ELR (cell line): ENCODE measurements at regions not wholly inside any gene's neighbourhood (a gene's known extent, or its start where the extent isn't known, plus 50 kb on each side); places are given as distances from the start of the nearest gene placed in this dataset.

Source experiments
- DNase-seq: peaks from one replicate; pipeline ENCODE4 v3.0.0-alpha.2; 2015; ENCODE audit warnings: low read depth

DNA sequence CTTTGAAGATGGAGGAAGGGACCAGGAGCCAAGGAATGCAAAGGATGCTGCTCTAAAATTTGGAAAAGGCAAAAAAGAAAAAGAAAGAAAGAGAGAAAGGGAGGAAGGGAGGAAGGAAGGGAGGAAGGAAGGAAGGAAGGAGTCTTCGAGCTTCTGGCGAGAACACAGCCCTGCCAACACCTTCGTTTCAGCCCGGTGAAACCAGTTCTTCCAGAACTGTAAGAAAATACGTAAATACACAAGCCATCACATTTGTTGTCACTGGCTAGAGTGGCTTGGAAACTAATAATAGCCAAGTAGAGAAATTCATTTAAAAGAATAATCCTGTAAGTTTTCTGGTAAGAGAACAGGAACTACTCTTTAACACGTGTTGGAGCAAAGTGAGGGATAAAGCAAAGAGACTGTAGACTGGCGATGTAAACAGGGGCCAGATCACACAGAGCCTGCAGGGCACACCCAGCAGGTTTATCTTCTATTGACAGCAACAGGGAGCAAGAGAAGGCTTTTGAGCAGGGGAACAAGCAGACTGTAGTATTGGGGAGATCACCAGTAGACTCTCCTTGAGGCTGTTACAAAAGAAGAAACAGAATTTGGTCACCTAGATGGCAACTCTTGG, 188.7 kb upstream of the MPHOSPH6 start:
- DNase-seq, result no peak

DNA sequence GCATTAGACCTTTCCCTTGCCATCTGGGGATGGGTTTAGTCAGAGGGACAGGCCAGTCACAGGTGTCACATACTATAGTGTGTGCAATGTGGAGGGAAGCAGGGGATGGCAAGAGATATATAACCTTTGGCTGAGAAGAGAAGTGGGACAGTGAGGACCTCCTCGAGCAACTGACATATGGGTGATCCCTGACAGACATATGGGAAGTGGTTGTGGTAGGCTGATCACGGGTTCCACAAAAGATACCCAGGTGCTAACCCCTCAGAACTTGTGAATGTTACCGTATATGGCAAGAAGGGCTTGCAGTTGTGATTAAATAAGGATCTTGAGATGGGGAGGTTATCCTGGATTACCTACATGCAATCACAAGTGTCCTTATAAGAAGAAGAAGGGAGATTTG, 188.1 kb upstream of the MPHOSPH6 start:
- DNase-seq, result no peak

DNA sequence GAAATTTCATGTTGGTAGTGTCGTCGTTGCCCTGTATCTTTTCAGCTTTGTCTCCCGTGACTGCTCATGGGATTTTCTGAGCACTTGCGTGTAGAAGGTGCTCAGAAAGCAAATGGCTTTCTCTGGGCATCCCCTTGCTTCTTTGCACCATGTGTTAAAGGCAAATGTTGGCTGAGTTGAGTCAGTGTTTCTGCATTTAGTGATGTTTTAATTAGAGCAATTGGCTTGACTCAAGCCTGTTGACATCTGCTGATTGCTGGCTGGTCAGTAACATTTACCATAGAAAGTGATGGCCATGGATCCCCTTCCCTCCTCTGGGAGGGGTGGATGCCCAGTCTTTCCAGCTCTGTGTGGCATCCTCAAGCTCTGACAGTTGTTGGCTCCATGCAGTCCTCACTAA, 187.2 kb upstream of the MPHOSPH6 start:
- DNase-seq, result no peak

DNA sequence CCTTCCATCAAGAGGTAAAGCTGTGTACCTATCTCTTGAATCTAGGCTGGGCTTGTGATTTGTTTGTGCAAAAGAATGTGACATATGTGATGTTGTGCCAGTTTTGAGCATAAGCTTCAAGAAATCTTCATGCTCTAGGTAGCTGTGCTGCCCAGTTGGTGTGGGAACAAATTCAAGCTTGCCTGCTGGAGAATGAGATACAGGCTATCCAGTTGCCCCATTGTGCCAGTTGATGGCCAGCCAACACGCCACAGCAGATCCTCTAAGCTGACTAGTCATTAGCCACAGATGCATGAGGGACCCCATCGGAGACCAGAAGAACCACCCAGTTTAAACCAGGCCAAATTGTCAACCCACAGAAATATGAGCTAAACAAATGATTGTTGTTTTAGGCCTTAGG, 180.5 kb upstream of the MPHOSPH6 start:
- DNase-seq, result no peak

DNA sequence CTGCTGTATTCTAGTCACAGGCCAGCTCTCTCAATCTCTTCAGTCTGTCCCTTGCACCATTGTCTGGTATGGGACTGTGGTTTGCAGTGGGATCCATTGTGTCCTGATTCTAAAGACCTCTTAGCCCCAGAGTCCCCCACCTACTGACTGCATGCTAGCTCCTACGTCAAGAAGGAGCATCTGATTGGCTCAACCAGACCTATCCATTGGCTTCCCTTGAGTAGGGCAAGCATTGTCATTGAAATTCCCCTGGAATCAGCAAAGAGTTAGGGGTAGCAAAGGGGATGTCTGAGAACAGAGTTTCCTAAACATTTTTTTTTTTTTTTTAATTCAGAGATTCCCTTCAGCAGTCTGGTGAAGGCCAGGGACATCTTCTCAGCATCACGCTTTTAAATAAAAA, 175.3 kb upstream of the MPHOSPH6 start:
- no peak for DNase-seq

DNA sequence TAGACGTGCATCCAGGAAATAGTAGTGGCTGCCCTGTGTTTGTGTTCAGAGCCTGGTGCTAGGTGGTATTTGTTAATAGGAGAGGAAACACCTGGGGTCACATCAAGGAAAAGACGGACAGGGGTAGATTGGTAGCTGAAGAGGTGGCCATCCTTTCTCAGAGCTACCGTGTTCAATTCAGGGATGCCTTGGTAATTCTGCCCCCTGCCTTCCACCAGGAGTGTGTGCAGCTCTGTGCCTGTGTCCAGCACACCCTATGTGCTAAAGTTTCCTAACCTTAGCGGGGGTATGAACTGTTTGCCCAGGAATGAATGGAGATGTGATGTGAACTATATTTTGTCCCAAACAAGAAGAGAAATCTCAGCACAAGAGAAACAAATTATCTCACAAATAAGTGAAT, 174.1 kb upstream of the MPHOSPH6 start:
- DNase-seq, result peak; percentile 6

DNA sequence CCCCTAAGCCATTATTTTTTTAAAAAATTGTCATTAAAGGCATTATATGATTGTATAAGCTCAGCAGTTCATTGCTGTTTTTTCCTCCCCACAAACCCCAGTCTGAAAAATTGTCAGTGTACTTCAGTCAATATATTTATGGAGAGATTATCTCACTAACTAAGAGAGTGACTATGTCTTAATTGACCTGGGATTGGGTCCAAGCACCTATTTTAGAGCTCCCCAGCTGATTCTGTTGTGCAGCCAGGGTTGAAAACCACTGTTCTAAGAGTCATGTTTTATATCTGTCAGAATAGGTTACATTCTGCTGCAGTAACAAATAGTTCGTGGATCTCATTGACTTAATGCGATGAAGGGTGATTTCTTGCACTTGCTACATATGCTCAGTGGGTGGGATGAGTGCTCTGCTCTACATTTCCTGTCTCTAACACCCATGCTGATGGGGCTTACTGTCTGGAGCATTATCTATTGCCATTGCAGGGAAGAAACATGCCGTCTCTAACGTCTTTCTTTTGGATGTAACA, 171.2 kb upstream of the MPHOSPH6 start:
- no peak for DNase-seq

DNA sequence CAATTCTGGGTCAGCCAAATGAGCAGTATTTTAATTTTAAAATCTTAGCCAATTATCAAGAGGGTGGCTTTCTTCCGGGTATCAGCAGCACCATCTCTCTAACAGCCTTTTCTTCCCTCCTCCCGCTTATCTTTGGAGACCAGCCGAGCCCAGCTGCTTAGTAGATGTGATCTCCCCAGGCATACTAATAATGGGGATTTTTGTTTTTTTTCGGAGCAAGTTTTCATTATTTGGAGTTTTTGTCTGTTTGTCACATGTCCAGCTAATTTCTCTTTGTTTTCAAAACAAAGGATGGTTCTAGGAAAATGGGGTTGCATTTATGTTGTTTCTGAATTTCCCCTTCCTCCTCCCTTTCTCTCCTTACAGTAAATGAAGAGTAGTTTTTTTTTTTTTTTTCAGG, 170.5 kb upstream of the MPHOSPH6 start:
- DNase-seq, result no peak

DNA sequence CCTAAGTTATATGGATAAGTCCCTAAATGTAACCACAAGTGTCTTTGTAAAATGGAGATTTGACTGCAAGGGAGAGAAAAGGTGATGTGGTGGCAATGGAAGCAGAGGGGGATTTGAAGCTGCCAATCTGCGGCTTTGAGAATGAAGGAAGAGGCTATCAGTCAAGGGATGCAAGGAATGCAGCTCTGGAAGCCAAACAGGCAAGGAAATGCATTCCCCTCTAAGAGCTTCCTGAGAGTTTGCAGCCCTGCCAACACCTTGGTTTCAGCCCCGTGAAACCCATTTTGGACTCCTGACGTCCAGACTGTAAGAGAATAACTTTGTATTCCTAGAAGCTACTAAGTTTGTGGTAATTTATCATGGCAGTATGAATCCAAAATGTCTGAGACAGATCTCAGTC, 167.3 kb upstream of the MPHOSPH6 start:
- no peak for DNase-seq

DNA sequence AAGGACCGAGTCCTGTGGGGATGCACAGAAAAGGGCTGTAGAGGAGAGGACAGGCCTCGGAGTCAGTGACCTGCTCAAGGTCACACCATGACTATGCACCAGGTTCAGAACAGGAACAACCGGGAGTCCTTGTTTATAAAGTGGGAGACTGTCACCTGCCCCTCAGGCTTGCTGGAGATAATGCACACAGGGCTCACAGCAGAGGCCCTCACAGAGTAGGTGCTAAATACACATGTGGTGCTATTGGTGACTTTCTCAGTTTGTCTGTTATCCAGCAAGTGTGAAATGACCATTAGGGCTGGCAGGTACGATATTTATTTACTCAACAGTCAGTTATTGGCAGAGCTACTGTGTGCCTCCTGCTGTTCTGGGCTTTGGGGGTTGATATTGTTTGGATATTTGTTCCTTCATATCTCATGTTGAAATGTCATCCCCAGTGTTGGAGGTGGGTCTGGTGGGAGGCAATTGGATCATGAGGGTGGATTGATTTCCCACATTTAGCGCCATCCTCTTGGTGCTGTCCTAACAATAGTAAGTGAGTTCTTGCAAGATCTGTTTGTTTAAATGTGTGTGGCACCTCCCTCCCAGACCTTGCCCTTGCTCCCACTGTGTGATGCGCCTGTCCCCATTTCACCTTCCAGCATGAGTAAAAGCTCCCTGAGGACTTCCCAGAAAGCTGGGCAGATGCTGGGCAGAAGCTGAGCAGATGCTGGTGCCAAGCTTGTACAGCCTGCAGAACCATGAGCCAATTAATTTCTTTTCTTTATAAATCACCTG, 162.1 kb upstream of the MPHOSPH6 start:
- no peak for DNase-seq

DNA sequence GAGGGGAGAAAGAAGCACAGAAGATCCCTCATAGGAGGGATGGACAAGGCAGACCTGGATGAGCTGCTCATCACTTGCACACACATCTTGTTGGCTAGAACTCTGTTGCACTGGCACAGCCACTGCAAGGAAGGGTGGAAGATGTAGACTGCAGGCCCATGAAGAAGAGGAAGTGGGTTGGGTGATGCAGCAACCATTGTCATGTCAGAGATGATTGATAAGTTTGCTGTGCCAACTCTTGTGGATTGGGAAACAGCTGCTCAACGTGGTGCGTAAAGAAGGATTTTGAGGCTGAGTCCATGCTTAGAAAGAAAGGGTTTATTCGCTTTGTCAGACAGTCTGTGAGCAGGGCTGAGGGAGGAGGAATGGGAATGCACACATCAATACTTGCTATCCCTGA, 161.4 kb upstream of the MPHOSPH6 start:
- no peak for DNase-seq

DNA sequence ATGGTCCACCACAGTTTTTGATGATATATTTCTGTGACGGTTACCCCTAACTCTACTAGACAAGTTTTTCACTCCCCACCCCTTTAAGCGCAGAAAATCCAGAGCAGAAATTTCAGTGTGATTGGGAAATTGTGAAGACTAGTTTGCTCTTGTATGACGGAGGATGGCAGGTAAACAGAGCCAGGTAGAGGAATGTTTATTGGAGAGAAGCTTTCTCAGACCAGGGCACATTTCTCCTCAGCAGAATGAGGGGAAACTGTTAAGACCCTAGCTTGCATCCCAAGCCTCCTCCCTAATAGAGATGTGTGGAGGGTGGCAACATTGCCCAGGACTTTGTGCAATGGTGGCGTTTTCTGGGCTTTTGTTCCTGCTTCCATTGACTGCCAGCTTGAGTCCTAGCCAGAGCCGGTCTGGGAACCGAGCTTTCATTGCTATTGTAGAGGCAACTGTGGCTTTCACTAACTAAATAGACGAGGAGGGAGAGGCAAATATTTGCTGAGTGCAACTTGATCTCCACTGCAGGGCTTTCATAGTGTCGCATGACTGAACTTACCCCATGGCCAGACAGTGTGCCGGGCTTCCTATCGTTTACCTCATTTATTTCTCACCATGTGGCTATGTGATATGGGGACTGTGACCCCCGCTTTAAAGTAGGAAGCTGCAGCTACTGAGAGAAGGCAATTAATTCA, 159.6 kb upstream of the MPHOSPH6 start:
- DNase-seq, result no peak

DNA sequence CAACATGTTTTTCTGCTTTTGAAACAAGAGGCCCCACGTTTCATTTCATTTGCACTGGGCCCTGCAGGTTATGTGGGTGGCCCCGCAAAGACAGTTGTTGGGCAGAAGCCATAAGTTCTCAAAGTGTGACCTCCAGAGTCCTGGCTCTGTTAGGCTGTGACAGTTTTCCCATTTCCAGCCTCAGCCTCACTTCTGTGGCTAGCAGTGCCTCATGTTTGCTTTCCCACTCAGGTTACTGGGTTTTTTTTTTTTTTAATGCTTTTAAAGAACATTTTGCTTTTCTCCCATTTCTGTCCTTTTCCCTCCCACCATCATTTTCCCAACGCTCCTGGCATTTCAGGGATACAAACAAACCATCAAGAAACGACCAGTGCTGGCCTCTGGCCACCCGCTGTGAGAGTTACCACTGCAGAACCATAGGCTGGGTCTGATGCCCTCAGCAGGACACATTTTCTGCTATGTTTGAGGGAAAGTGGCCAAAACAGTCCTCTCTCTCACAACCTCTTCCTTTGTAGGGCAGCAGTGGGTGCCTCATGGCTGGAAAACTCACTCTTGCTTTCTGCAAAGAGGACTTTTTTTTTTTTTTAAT, 159.0 kb upstream of the MPHOSPH6 start:
- DNase-seq, result no peak

DNA sequence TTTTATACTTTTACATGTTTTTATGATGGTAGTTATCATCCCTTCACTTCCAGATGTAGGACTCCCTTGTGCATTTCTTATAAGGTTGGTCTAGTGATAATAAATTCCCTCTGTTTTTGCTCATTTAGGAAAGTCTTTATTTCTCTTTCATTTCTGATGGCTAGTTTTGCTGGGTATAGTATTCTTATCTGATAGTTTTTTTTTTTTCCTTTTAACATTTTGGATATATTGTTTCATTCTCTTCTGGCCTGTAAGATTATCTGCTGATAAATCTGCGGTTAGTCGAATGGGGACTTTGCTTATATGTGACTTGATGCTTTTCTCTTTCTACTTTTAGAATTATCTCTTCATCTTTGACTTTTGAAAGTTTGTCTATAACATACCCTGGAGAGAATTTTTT, 153.1 kb upstream of the MPHOSPH6 start:
- no peak for DNase-seq

DNA sequence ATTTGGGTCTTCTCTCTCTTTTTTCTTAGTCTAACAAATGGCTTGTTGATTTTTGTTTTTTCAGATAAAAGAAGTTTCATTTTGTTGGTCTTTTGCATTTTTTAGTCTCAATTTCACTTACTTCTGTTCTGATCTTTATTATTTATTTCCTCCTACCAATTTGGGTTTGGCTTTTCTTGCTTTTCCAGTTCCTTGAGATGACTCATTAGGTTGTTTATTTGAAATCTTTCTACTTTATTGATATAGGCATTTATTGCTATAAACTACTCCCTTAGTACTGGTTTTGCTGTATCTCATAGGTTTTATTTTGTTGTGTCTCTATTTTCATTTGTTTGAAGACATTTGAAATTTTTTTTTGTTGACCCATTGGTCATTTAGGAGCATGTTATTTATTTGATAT, 152.2 kb upstream of the MPHOSPH6 start:
- DNase-seq, result no peak

DNA sequence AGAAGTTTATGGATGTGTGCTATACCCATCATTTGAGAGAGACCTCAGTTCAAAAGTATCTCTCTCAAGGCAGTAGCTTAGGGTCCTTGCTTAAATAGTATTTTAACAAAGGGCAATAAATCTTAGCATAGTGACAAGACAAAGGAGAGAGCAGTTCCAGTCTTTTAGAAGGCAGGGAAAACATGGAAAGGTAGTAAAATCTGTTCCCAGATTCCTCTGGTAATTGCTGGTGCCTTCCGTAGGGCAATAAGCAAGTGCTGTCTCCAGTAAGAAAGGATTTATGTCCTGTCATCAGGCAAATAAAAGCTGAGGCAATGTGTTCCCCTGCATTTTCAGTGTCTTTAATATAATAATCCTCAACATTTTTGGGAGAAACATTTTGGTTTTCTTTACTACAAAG, 149.0 kb upstream of the MPHOSPH6 start:
- no peak for DNase-seq

DNA sequence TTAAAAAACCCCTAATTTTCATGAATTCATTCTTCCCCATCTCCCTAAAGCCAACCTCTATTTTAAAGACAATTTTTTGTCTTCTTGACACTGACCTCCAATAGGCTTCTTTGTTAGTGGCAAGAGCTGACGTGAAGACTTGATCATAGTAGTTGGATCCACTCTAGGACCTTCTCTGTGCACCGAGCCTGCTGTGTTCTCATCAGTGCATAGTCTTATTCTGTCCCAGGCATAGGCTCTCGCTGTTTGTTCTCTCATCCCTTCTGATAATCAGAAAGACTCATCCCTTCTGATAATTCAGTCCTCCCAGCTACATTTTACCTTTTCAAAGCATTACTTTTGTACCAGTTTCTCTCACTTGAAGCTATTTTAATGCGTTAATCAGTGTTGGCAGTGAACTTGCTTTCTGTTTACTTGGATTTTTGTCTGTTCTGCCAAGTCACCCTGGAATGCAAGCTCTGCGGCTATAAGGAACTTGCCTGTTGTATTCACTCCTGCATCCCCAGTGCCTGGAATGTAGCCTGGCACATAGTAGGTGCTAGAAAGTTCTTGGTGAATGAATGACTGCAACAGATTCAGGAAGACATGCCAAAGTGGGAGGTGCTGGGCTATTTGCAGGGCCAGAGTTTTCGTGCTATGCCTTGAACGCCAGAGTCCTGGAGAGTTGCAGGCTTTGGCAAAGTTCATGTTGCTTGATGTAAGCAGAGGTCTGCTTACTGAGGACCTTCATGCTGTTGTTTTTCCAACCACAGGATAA, 147.6 kb upstream of the MPHOSPH6 start:
- no peak for DNase-seq

DNA sequence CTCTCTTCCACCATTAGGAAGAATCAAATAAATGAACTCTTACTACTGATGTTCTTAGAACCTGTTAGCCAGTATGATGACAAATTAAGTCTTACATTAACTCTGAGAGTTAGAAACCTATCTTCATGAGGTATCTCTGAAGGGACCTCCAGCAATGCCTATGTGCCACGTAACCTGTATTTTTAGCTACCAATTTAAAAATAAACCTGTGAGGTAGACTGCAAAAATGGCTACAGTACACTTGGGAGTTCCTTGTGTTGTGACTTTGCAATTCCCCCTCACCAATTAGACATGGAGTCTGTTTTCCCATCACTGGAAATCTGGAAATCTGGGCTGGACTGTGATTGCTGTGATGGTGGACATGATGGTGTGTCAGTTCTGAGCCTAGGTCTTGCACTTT, 143.7 kb upstream of the MPHOSPH6 start:
- DNase-seq, result no peak

DNA sequence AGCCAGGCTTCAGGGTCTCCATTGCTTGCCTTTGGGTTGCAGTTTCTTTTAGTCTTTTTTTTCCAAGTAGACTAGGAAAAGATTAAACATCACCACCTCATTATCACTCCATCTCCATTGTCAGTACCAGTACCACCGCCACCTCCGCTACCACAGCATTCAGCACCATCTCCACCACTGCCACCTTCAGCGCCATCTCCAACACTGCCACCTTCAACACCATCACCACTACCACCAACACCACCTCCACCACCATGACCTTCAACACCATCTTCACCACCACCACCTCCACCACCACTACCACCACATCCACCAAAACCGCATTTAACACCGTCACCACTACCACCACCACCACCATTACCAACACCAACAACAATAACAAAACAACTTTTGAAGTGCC, 141.5 kb upstream of the MPHOSPH6 start:
- DNase-seq, result no peak

DNA sequence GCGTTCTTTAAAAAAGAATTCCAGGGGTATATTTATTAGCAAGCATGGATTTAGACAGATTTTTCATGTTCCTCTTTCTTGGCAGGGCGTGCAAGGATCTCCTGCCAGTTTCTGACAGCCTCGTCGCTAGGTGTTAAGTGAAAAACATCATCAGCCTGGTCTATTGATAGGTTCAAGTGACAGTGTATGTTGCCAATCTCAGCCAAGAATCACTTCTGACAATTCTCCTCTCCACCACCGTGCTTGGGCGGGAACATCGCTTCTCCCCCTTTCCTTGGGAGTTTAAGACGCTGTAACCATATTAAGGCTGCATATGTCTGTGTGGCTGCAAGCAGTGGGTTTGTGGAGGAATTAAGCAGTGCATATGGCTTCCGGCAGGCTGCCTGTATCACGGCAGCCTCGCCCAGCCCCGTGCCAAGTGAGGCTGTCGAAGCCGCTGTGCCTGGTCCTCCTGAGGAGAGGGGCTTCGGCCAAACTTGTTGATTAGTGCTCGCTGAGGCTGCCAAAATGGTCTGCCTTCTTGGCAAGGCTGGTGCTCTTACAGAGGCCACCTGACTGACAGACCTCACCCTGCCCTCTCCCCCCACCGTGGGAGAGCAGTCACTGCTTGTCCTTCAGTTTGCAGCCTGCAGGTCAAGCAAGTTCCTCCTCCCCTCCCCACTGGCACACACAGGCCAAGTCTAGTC, 132.2 kb upstream of the MPHOSPH6 start:
- DNase-seq, result no peak

DNA sequence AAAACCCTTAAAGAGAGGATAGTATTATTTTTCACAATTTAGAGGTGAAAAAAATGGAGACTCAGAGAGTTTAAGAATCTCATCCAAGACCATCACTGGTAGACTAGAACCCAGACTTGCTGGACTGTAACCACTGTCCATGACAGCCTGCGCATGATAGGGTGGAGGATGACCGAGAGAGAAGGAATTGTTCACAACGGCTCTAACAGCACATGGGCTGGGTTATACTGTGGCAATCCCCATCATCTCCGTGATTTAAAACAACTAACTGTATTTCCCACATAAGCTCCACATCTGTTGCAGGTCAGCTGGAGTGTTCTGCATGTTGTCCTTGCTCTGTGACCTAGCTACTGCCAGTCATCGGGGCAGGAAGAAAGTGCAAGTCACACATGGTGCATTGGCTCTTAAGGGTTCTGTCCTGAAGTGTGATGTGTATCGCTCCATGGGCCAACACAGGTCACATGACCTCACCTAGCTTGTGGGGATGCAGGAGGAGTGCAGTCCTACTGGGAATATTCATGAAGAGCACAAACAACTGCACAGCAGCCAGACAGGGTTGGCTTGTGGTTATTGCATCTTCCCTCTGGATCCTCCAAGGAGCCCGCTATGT, 131.2 kb upstream of the MPHOSPH6 start:
- no peak for DNase-seq
